B cell (primary cell): ENCODE measurements at regions not wholly inside any gene's neighbourhood (a gene's known extent, or its start where the extent isn't known, plus 50 kb on each side); places are given as distances from the start of the nearest gene placed in this dataset.

Experiments
- ATAC-seq: fragments of 200-7000 bp; cut with Tn5 transposase; one replicate; pipeline ENCODE4 v1.10.0; 2021; ENCODE audit warnings: low read depth, mild to moderate bottlenecking, moderate number of reproducible peaks, moderate library complexity
- CTCF ChIA-PET: fragments of 350-600 bp; sonication (Branson Sonifier 250); formaldehyde crosslinking; loops from one replicate; lab custom pipeline; 2021; ENCODE audit warnings: antibody characterized with exemption, inconsistent platforms; lab: Charles Lee
- POLR2A ChIA-PET: fragments of 350-600 bp; sonication (Branson Sonifier 250); formaldehyde crosslinking; loops from one replicate; lab custom pipeline; 2021; ENCODE audit warnings: antibody characterized with exemption; lab: Charles Lee
- DNase-seq: peaks from one replicate; pipeline ENCODE4 v3.0.0; 2013
- H2AFZ ChIP-seq: 2 replicates; pipeline ENCODE4 v1.6.1; 2012; ENCODE audit warnings: mild to moderate bottlenecking, low read depth, low read length; ENCODE audit not compliant: insufficient read depth, poor library complexity, severe bottlenecking
- H3K27ac ChIP-seq, 2 donors: 1 replicate in 1 of 2; 2 replicates in 1 of 2; pipeline ENCODE4 v1.5.1; 2012 to 2013; ENCODE audit warnings: low read length in 2 of 2, mild to moderate bottlenecking in 2 of 2, moderate library complexity in 1 of 2
- H3K27me3 ChIP-seq, 4 experiments: fragments of 200-600 bp in 1 of 4; sonication (generic) in 1 of 4; replicated peaks in 1 of 4; 1 replicate in 2 of 4; 2 replicates in 2 of 4; pipeline versions ENCODE4 v1.6.1 to v1.7.0; 2013 to 2016; ENCODE audit warnings: low read length in 3 of 4, mild to moderate bottlenecking in 2 of 4, mixed read lengths in 1 of 4, moderate library complexity in 1 of 4; ENCODE audit not compliant: insufficient read depth in 4 of 4, control insufficient read depth in 3 of 4; ENCODE audit errors: control extremely low read depth in 1 of 4
- H3K36me3 ChIP-seq, 2 experiments: replicated peaks in 1 of 2; 1 replicate in 1 of 2; 2 replicates in 1 of 2; pipeline versions ENCODE4 v1.6.1 to v1.7.1; 2013; ENCODE audit warnings: low read length in 1 of 2; ENCODE audit not compliant: insufficient read depth in 2 of 2, control insufficient read depth in 1 of 2; ENCODE audit errors: control extremely low read depth in 1 of 2, extremely low read depth in 1 of 2
- H3K4me1 ChIP-seq, 2 donors: fragments of 200-600 bp in 1 of 2; sonication (generic) in 1 of 2; 1 replicate in 1 of 2; 2 replicates in 1 of 2; pipeline versions ENCODE4 v1.5.1 to v1.6.1; 2013 to 2017; ENCODE audit warnings: low read length in 2 of 2; ENCODE audit not compliant: control insufficient read depth in 2 of 2, insufficient read depth in 2 of 2
- H3K4me2 ChIP-seq: replicated peaks from 2 replicates; pipeline ENCODE3; 2012; ENCODE audit warnings: mild to moderate bottlenecking, low read depth, low read length; ENCODE audit not compliant: poor library complexity, severe bottlenecking
- H3K4me3 ChIP-seq, 5 experiments: fragments of 200-600 bp in 1 of 5; sonication (generic) in 1 of 5; 1 replicate in 3 of 5; 2 replicates in 2 of 5; pipeline versions ENCODE4 v1.5.1 to v1.7.0; 2011 to 2016; ENCODE audit warnings: low read length in 4 of 5, mild to moderate bottlenecking in 4 of 5, low read depth in 2 of 5, control low read depth in 1 of 5, moderate library complexity in 1 of 5; ENCODE audit not compliant: insufficient read depth in 1 of 5; ENCODE audit errors: control extremely low read depth in 1 of 5, extremely low read depth in 1 of 5
- H3K79me2 ChIP-seq: fragments of 200-600 bp; sonication (generic); one replicate; pipeline ENCODE4 v1.6.0; 2016; ENCODE audit warnings: low read length; ENCODE audit not compliant: control insufficient read depth, insufficient read depth
- H3K9ac ChIP-seq: fragments of 200-600 bp; sonication (generic); 2 replicates; pipeline ENCODE4 v1.6.1; 2017; ENCODE audit warnings: mild to moderate bottlenecking, low read length, moderate library complexity
- H3K9me3 ChIP-seq, 3 donors: one replicate each; pipeline versions ENCODE4 v1.6.1 to v1.7.1; 2013; ENCODE audit warnings: low read length in 2 of 3; ENCODE audit not compliant: control insufficient read depth in 2 of 3, insufficient read depth in 1 of 3; ENCODE audit errors: control extremely low read depth in 1 of 3
- H4K20me1 ChIP-seq: 2 replicates; pipeline ENCODE4 v1.6.0; 2012; ENCODE audit warnings: mild to moderate bottlenecking, low read length; ENCODE audit not compliant: insufficient read depth, control insufficient read depth, poor library complexity, severe bottlenecking
- H3K27ac Mint-ChIP-seq: one replicate; pipeline ENCODE4 v1.8.0; 2021; ENCODE audit warnings: mixed read lengths
- H3K27me3 Mint-ChIP-seq: one replicate; pipeline ENCODE4 v1.8.0; 2021; ENCODE audit warnings: mixed read lengths
- H3K4me1 Mint-ChIP-seq: one replicate; pipeline ENCODE4 v1.8.0; 2021; ENCODE audit warnings: mixed read lengths
- H3K4me3 Mint-ChIP-seq: one replicate; pipeline ENCODE4 v1.8.0; 2021; ENCODE audit warnings: mixed read lengths
- H3K9me3 Mint-ChIP-seq: one replicate; pipeline ENCODE4 v1.8.0; 2022; ENCODE audit warnings: mixed read lengths; ENCODE audit not compliant: insufficient read depth
- CTCF ChIP-seq: fragments of 200-600 bp; IDR thresholded peaks from one replicate; pipeline ENCODE4 v1.8.0; 2022; ENCODE audit warnings: antibody characterized with exemption, mild to moderate bottlenecking
- EZH2 ChIP-seq: IDR thresholded peaks from 2 replicates; pipeline ENCODE4 v1.6.1; 2012; ENCODE audit warnings: borderline replicate concordance, low read depth, mild to moderate bottlenecking, moderate library complexity, low read length; ENCODE audit not compliant: insufficient read depth, poor library complexity, severe bottlenecking
- WGBS: methylation state at CpG from one replicate; pipeline ENCODE4 v1.1.5; 2013; ENCODE audit warnings: missing lambda C conversion rate; ENCODE audit not compliant: insufficient coverage; 5-methylcytosine and 5-hydroxymethylcytosine counted together
- intact Hi-C: fragments of 100-400 bp; cut with micrococcal nuclease; formaldehyde crosslinking; loops from one replicate; pipeline ENCODE4 v1.10.0; 2022

- Histone ChIP-seq H3K27ac (no peak overlapping the region), H3K79me2 (no peaks in the 10 kb centered on the region), H3K4me1 (no peaks in the 10 kb centered on the region), H3K9me3 (peaks cover 0 to 3% (median 2%) of the 10 kb centered on the region in 3 donors), H3K4me3 (no peak overlapping the region), H3K36me3 (no peaks in the 10 kb centered on the region), H3K4me2 (no peak overlapping the region), H4K20me1 (no peaks in the 10 kb centered on the region), H3K9ac (no peak overlapping the region), H2AFZ (no peak overlapping the region), H3K27me3 (peaks cover 0 to 12% (median 1%) of the 10 kb centered on the region in 4 experiments)
- peaks cover 48% of the 10 kb centered on the region for H3K27me3 Mint-ChIP-seq
- no peak overlapping the region for H3K4me3 Mint-ChIP-seq
- intact Hi-C loops, result no loop called here
- CTCF ChIA-PET, result interaction anchor here (1.2 kb wide), 1 partner anchor 9 kb away, joined by 5 read pairs; no protein-coding TSS in a partner anchor
- no peaks in the 10 kb centered on the region for H3K4me1 Mint-ChIP-seq
- H3K27ac Mint-ChIP-seq, result no peak overlapping the region
- ATAC-seq (no peak), DNase-seq (no peak)
- POLR2A ChIA-PET, result no interaction called here
- WGBS, result 86% methylated on average over 7 of the region's 7 CpGs
- no peak for TF ChIP-seq EZH2
- TF ChIP-seq CTCF, result no peak
- no peaks in the 10 kb centered on the region for H3K9me3 Mint-ChIP-seq
Observed at GRCh38 chr1:55367273-55367672, 152.1 kb upstream of the USP24 start.

- Mint-ChIP-seq H3K27me3 (peaks cover 48% of the 10 kb centered on the region), H3K9me3 (no peaks in the 10 kb centered on the region), H3K4me3 (no peak overlapping the region), H3K27ac (no peak overlapping the region), H3K4me1 (no peaks in the 10 kb centered on the region)
- intact Hi-C loops, result no loop called here
- ChIA-PET POLR2A (no interaction called here), CTCF (interaction anchor here (1.2 kb wide), 1 partner anchor 9 kb away, joined by 6 read pairs; no protein-coding TSS in a partner anchor)
- no peak for DNase-seq
- Histone ChIP-seq H3K79me2 (no peaks in the 10 kb centered on the region), H3K36me3 (no peaks in the 10 kb centered on the region), H3K4me1 (no peaks in the 10 kb centered on the region), H3K9me3 (peaks cover 0 to 3% (median 2%) of the 10 kb centered on the region in 3 donors), H4K20me1 (no peaks in the 10 kb centered on the region), H3K9ac (no peak overlapping the region), H2AFZ (no peak overlapping the region), H3K4me3 (no peak overlapping the region), H3K27ac (no peak overlapping the region), H3K27me3 (peaks cover 0 to 5% (median 1%) of the 10 kb centered on the region in 4 experiments), H3K4me2 (no peak overlapping the region)
- TF ChIP-seq CTCF (no peak), EZH2 (no peak)
- no CpG with 5 or more reads among the region's 3 CpGs for WGBS
- ATAC-seq, result no peak
Observed at GRCh38 chr1:55364216-55364615, 149.1 kb upstream of the USP24 start.
